Activated CD4-positive, alpha-beta T cell treated with anti-CD3 and anti-CD28 coated beads for 36 hours (primary cell): ENCODE measurements at regions not wholly inside any gene's neighbourhood (a gene's known extent, or its start where the extent isn't known, plus 50 kb on each side); places are given as distances from the start of the nearest gene placed in this dataset.

Experiments used
- ATAC-seq: fragments of 200-7000 bp; cut with Tn5 transposase; one replicate; pipeline ENCODE4 v1.10.0; 2021; ENCODE audit warnings: mild to moderate bottlenecking, moderate library complexity
- CTCF ChIA-PET: fragments of 350-600 bp; sonication (Branson Sonifier 250); formaldehyde crosslinking; loops from one replicate; lab custom pipeline; 2021; ENCODE audit warnings: antibody characterized with exemption; lab: Charles Lee
- POLR2A ChIA-PET: fragments of 350-600 bp; sonication (Branson Sonifier 250); formaldehyde crosslinking; loops from one replicate; lab custom pipeline; 2021; ENCODE audit warnings: antibody characterized with exemption, inconsistent platforms; lab: Charles Lee
- DNase-seq: peaks from one replicate; pipeline ENCODE4 v3.0.0-alpha.2; 2020
- H3K27ac Mint-ChIP-seq: one replicate; pipeline ENCODE4 v1.8.0; 2021; ENCODE audit warnings: mixed read lengths
- H3K27me3 Mint-ChIP-seq: one replicate; pipeline ENCODE4 v1.8.0; 2021; ENCODE audit warnings: mixed read lengths
- H3K36me3 Mint-ChIP-seq: one replicate; pipeline ENCODE4 v1.8.0; 2021; ENCODE audit warnings: low read depth, mixed read lengths
- H3K4me1 Mint-ChIP-seq: one replicate; pipeline ENCODE4 v1.8.0; 2021; ENCODE audit warnings: mixed read lengths
- H3K4me3 Mint-ChIP-seq: one replicate; pipeline ENCODE4 v1.8.0; 2021; ENCODE audit warnings: mild to moderate bottlenecking, moderate library complexity, mixed read lengths
- H3K9me3 Mint-ChIP-seq: one replicate; pipeline ENCODE4 v1.8.0; 2021; ENCODE audit warnings: low read depth, mixed read lengths
- intact Hi-C, 2 experiments: fragments of 100-400 bp; cut with DNase I in 1 of 2; cut with micrococcal nuclease in 1 of 2; formaldehyde crosslinking; loops; one replicate each; pipeline versions ENCODE4 v1.14.2 to v1.15.1; 2022 to 2024; cut with DNase I, micrococcal nuclease

DNA sequence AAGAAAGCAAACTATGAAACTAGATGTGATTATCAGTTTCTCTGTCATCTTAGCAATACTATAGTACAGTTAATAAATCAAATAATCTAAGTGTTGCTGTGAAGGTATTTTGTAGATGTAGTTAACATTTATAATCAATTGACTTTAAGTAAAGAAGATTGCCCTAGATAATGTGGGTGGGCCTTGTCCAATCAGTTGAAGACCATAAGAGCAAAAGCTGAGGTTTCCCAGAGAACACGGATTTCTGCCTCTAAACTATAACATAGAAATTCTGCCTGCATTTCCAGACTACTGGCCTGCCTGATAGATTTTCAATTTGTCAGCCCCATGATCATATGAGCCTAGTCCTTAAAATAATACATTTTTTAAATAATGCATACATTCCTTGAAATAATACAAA lies 222.9 kb downstream of the PCDH18 start:
- Mint-ChIP-seq H3K36me3 (no peaks in the 10 kb centered on the region), H3K27ac (no peak overlapping the region), H3K27me3 (no peaks in the 10 kb centered on the region), H3K4me3 (no peak overlapping the region), H3K9me3 (peaks cover 1% of the 10 kb centered on the region), H3K4me1 (no peaks in the 10 kb centered on the region)
- intact Hi-C loops = no loop called here
- ChIA-PET POLR2A (no interaction called here), CTCF (no interaction called here)
- ATAC-seq = no peak
- no peak for DNase-seq

- ATAC-seq (no peak), DNase-seq (no peak)
- ChIA-PET CTCF (interaction anchor here (1.8 kb wide), 1 partner anchor 115 kb away, joined by 3 read pairs; no protein-coding TSS in a partner anchor), POLR2A (no interaction called here)
- Mint-ChIP-seq H3K9me3 (peaks cover 1% of the 10 kb centered on the region), H3K4me3 (no peak overlapping the region), H3K4me1 (no peaks in the 10 kb centered on the region), H3K36me3 (no peaks in the 10 kb centered on the region), H3K27ac (no peak overlapping the region), H3K27me3 (no peaks in the 10 kb centered on the region)
- intact Hi-C loops = no loop called here
Measured at GRCh38 chr4:137307806-137308205, 224.5 kb downstream of the PCDH18 start.

GRCh38 chr4:137300776-137301175 lies 231.5 kb downstream of the PCDH18 start:
- intact Hi-C loops = no loop called here
- H3K4me3 Mint-ChIP-seq = no peak overlapping the region
- H3K36me3 Mint-ChIP-seq = no peaks in the 10 kb centered on the region
- CTCF ChIA-PET = no interaction called here
- no peak for ATAC-seq
- H3K27me3 Mint-ChIP-seq = no peaks in the 10 kb centered on the region
- H3K4me1 Mint-ChIP-seq = no peaks in the 10 kb centered on the region
- H3K9me3 Mint-ChIP-seq = peaks cover 5% of the 10 kb centered on the region
- DNase-seq = no peak
- POLR2A ChIA-PET = no interaction called here
- no peak overlapping the region for H3K27ac Mint-ChIP-seq

GRCh38 chr4:137299281-137299680 lies 233.0 kb downstream of the PCDH18 start:
- ChIA-PET CTCF (no interaction called here), POLR2A (no interaction called here)
- Mint-ChIP-seq H3K9me3 (peaks cover 5% of the 10 kb centered on the region), H3K27me3 (no peaks in the 10 kb centered on the region), H3K27ac (no peak overlapping the region), H3K4me3 (no peak overlapping the region), H3K4me1 (no peaks in the 10 kb centered on the region), H3K36me3 (no peaks in the 10 kb centered on the region)
- no peak for DNase-seq
- intact Hi-C loops = no loop called here
- ATAC-seq = no peak

DNA sequence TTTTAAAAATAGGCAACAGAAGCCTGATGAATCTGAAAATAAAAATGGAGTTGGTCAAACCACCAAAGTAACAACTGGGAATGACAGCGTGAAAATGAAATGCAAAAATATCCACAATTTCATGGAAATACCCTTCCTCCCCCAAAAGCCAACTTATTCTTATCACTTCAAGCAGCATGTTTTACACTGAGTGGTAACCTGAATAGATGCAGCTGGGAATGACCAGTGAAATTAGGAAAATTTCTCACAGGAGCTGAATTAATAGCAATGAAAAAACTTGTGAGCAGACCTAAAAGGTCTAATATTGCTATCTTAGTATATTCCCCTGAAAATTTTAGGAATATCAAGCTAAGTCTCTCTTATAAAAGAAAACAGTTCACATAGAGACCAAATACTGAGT lies 239.0 kb downstream of the PCDH18 start:
- CTCF ChIA-PET = interaction anchor here (0.6 kb wide), 1 partner anchor 857 kb away, joined by 3 read pairs; no protein-coding TSS in a partner anchor

DNA sequence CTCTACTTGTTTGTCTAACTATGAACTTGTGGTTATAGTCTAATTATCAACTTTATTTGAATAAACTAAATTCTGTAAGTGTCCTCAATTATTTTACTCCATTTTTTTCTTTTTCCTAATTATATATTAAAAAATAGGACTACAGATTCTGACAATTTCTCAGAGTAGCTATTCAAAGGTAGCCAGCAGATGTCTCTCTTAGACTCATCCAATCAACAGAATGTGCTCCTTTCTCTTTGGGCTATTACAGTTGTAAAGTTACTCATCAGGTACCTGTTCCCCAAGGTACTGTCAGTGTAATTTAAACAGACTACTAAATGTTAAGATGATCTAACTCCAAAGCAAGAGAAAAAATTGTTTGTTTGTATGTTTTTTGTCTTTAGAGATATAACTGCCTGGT lies 248.6 kb downstream of the PCDH18 start:
- H3K4me3 Mint-ChIP-seq = no peak overlapping the region
- intact Hi-C loops = no loop called here
- no peaks in the 10 kb centered on the region for H3K27me3 Mint-ChIP-seq
- no peaks in the 10 kb centered on the region for H3K36me3 Mint-ChIP-seq
- ChIA-PET POLR2A (no interaction called here), CTCF (no interaction called here)
- no peak for DNase-seq
- ATAC-seq = no peak
- H3K4me1 Mint-ChIP-seq = no peaks in the 10 kb centered on the region
- H3K27ac Mint-ChIP-seq = no peak overlapping the region
- peaks cover 3% of the 10 kb centered on the region for H3K9me3 Mint-ChIP-seq

More for the DNA sequence above, 239.0 kb downstream of the PCDH18 start:
- ATAC-seq (no peak), DNase-seq (no peak)
- Mint-ChIP-seq H3K4me3 (no peak overlapping the region), H3K27me3 (no peaks in the 10 kb centered on the region), H3K36me3 (no peaks in the 10 kb centered on the region), H3K9me3 (peaks cover 5% of the 10 kb centered on the region), H3K27ac (no peak overlapping the region), H3K4me1 (no peaks in the 10 kb centered on the region)
- intact Hi-C loops = no loop called here
- POLR2A ChIA-PET = no interaction called here

DNA sequence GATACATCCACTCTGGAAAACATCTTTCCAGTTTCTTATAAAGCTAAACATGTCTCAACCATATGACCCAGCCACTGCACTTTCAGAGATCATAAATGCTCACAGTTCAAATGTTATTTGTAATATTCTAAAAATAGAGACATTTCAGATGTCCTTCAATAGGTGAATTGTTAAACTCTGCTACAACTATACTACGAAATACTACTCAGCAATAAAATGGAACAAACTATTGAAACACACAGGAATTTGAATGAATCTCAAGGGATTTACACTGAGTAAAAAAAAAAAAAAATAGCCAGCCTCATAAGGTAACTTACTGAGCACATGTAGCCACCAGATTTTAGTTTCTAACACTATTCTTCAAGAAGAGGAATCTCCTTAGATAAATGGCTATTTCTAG lies 253.9 kb downstream of the PCDH18 start:
- Mint-ChIP-seq H3K36me3 (no peaks in the 10 kb centered on the region), H3K27ac (no peak overlapping the region), H3K9me3 (peaks cover 3% of the 10 kb centered on the region), H3K27me3 (no peaks in the 10 kb centered on the region), H3K4me1 (no peaks in the 10 kb centered on the region), H3K4me3 (no peak overlapping the region)
- no peak for ATAC-seq
- no peak for DNase-seq
- intact Hi-C loops = no loop called here
- POLR2A ChIA-PET = no interaction called here
- CTCF ChIA-PET = no interaction called here

DNA sequence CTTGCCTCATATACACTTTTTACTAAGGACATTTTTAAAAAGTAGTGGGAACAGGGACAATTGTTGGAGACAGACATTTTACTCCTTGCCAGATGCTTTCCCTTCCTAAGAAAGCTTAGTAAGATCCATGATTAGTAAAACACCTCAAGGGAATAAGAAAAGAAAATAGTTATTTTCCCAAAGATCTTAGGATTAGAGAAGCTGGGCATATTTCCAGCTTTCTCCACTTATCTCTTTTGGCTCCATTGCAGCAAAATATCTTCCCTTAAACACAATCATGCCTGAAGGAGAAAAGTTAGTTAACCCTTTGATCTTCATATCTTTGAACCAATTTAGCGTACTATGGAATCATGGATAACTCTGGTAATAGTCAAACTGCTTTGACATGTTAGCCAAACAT lies 257.9 kb downstream of the PCDH18 start:
- H3K36me3 Mint-ChIP-seq = no peaks in the 10 kb centered on the region
- no peak overlapping the region for H3K4me3 Mint-ChIP-seq
- H3K27me3 Mint-ChIP-seq = no peaks in the 10 kb centered on the region
- no peak overlapping the region for H3K27ac Mint-ChIP-seq
- DNase-seq = no peak
- ATAC-seq = no peak
- no peaks in the 10 kb centered on the region for H3K4me1 Mint-ChIP-seq
- intact Hi-C loops = no loop called here
- ChIA-PET CTCF (no interaction called here), POLR2A (no interaction called here)
- H3K9me3 Mint-ChIP-seq = peaks cover 3% of the 10 kb centered on the region

- Mint-ChIP-seq H3K4me3 (no peak overlapping the region), H3K27ac (no peak overlapping the region), H3K27me3 (no peaks in the 10 kb centered on the region), H3K36me3 (no peaks in the 10 kb centered on the region), H3K9me3 (peaks cover 5% of the 10 kb centered on the region), H3K4me1 (no peaks in the 10 kb centered on the region)
- DNase-seq (no peak), ATAC-seq (no peak)
- ChIA-PET POLR2A (no interaction called here), CTCF (interaction anchor here (1.6 kb wide), 1 partner anchor 19 kb away, joined by 3 read pairs; no protein-coding TSS in a partner anchor)
- intact Hi-C loops = no loop called here
Measured at GRCh38 chr4:137267024-137267423, 265.3 kb downstream of the PCDH18 start.

- H3K36me3 Mint-ChIP-seq = no peaks in the 10 kb centered on the region
- H3K27ac Mint-ChIP-seq = no peak overlapping the region
- CTCF ChIA-PET = no interaction called here
Measured at GRCh38 chr4:137266511-137266910, 265.8 kb downstream of the PCDH18 start.

DNA sequence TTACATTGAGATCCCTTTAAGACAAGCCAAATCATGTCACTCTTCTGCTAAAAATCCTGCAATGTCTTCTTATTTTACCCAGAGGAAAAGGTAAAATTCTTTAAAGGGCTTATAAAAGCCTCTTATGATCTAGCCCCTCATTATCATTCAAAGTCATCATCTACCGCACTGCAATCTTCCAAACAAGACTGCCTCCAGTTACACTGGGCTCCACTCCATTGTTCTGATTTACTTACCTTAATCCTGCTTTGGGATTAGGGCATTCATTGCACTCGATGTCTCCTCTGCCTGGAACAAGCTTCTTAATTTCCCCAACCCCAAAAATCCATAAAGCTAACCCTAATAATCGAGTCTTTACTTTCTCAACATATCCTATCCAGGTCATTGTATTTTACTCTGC lies 269.1 kb downstream of the PCDH18 start:
- Mint-ChIP-seq H3K4me1 (no peaks in the 10 kb centered on the region), H3K36me3 (no peaks in the 10 kb centered on the region), H3K27ac (no peak overlapping the region), H3K27me3 (no peaks in the 10 kb centered on the region), H3K4me3 (no peak overlapping the region), H3K9me3 (peaks cover 2% of the 10 kb centered on the region)
- ChIA-PET CTCF (no interaction called here), POLR2A (no interaction called here)
- ATAC-seq (no peak), DNase-seq (no peak)
- intact Hi-C loops = no loop called here

More at GRCh38 chr4:137266511-137266910, 265.8 kb downstream of the PCDH18 start:
- Mint-ChIP-seq H3K9me3 (peaks cover 5% of the 10 kb centered on the region), H3K4me3 (no peak overlapping the region), H3K4me1 (no peaks in the 10 kb centered on the region), H3K27me3 (no peaks in the 10 kb centered on the region)
- intact Hi-C loops = no loop called here
- POLR2A ChIA-PET = no interaction called here
- DNase-seq (no peak), ATAC-seq (no peak)

GRCh38 chr4:137253949-137254348 lies 278.3 kb downstream of the PCDH18 start:
- no peak for ATAC-seq
- Mint-ChIP-seq H3K27me3 (no peaks in the 10 kb centered on the region), H3K9me3 (peaks cover 2% of the 10 kb centered on the region), H3K36me3 (no peaks in the 10 kb centered on the region), H3K4me1 (no peaks in the 10 kb centered on the region), H3K27ac (no peak overlapping the region), H3K4me3 (no peak overlapping the region)
- no peak for DNase-seq
- ChIA-PET CTCF (no interaction called here), POLR2A (no interaction called here)
- intact Hi-C loops = no loop called here

DNA sequence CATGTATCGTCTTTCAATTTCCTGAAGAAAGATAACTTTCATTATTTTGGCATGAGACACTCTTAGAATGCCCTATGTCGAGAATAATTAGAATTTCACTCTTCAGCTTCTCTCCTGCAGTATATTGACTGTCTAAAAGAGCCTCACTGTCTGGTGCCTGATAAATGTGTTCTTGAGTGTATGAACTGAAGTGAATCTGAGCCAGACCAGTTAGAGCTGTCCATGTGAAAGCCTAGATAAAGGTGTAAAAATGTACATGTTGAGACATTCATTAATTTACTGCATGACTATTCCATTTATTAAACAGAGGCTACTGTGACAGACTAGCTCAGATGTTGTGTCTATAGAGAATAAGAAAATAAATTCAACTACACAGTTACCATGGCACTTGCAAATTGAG lies 283.2 kb downstream of the PCDH18 start:
- ATAC-seq (no peak), DNase-seq (no peak)
- intact Hi-C loops = no loop called here
- Mint-ChIP-seq H3K36me3 (no peaks in the 10 kb centered on the region), H3K4me3 (no peak overlapping the region), H3K4me1 (no peaks in the 10 kb centered on the region), H3K27me3 (no peaks in the 10 kb centered on the region), H3K27ac (no peak overlapping the region), H3K9me3 (peaks cover 2% of the 10 kb centered on the region)
- POLR2A ChIA-PET = no interaction called here
- CTCF ChIA-PET = interaction anchor here (1.3 kb wide), 1 partner anchor 19 kb away, joined by 3 read pairs; no protein-coding TSS in a partner anchor
